ENCODE measurements at regions not wholly inside any gene's neighbourhood (a gene's known extent, or its start where the extent isn't known, plus 50 kb on each side); places are given as distances from the start of the nearest gene placed in this dataset.
A peak's percentile ranks its signal among the peaks of the same experiment; 100 is the strongest.

- Histone ChIP-seq H3K4me3 (no peak overlapping the region), H3K36me3 (ENCODE audit: low read depth) (no peaks in the 10 kb centered on the region), H3K9me3 (no peaks in the 10 kb centered on the region), H3K4me1 (ENCODE audit: low read depth) (peaks cover 3% of the 10 kb centered on the region)
- DNase-seq, result no peak
- intact Hi-C loops (cut with DNase I, micrococcal nuclease), result no loop called here
- ATAC-seq, result no peak
- TF ChIP-seq, protein P1, sequence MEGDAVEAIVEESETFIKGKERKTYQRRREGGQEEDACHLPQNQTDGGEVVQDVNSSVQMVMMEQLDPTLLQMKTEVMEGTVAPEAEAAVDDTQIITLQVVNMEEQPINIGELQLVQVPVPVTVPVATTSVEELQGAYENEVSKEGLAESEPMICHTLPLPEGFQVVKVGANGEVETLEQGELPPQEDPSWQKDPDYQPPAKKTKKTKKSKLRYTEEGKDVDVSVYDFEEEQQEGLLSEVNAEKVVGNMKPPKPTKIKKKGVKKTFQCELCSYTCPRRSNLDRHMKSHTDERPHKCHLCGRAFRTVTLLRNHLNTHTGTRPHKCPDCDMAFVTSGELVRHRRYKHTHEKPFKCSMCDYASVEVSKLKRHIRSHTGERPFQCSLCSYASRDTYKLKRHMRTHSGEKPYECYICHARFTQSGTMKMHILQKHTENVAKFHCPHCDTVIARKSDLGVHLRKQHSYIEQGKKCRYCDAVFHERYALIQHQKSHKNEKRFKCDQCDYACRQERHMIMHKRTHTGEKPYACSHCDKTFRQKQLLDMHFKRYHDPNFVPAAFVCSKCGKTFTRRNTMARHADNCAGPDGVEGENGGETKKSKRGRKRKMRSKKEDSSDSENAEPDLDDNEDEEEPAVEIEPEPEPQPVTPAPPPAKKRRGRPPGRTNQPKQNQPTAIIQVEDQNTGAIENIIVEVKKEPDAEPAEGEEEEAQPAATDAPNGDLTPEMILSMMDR (IDR thresholded peaks at IDR 0.05), result no peak
Observed at GRCh38 chr21:20260124-20260523, 738.1 kb upstream of the NCAM2 start.

- no peak for ATAC-seq
- intact Hi-C loops (cut with DNase I, micrococcal nuclease), result no loop called here
- peaks cover 3% of the 10 kb centered on the region for H3K4me1 ChIP-seq (ENCODE audit: low read depth)
- no peak overlapping the region for H3K4me3 ChIP-seq
- H3K36me3 ChIP-seq (ENCODE audit: low read depth), result no peaks in the 10 kb centered on the region
- TF ChIP-seq, protein P1 (IDR thresholded peaks at IDR 0.05), result no peak
- DNase-seq, result no peak
- H3K9me3 ChIP-seq, result no peaks in the 10 kb centered on the region
Observed at GRCh38 chr21:20261364-20261763, 736.8 kb upstream of the NCAM2 start.

GRCh38 chr21:20265707-20266440 is 732.3 kb upstream of the NCAM2 start:
- TF ChIP-seq, protein P1 (IDR thresholded peaks at IDR 0.05), result no peak
- Histone ChIP-seq H3K9me3 (no peaks in the 10 kb centered on the region), H3K4me1 (ENCODE audit: low read depth) (no peaks in the 10 kb centered on the region), H3K36me3 (ENCODE audit: low read depth) (no peaks in the 10 kb centered on the region), H3K4me3 (no peak overlapping the region)
- intact Hi-C loops (cut with DNase I, micrococcal nuclease), result no loop called here
- peak; percentile 43 for ATAC-seq
- no peak for DNase-seq

DNA sequence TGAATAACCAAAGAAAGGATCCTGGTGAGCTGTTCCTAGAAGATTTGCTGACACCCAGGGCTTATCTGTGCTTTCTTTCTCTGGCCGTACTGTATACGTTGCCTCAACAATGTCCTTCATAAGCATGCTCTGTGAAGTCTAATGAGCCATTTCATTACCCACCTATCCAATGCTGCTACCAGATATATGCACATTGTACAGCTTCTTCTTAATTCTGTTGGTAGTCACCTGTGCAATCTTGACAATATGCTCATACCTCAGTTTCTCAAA is 731.8 kb upstream of the NCAM2 start:
- Histone ChIP-seq H3K4me3 (no peak overlapping the region), H3K36me3 (ENCODE audit: low read depth) (no peaks in the 10 kb centered on the region), H3K4me1 (ENCODE audit: low read depth) (no peaks in the 10 kb centered on the region), H3K9me3 (no peaks in the 10 kb centered on the region)
- ATAC-seq (peak; percentile 21), DNase-seq (no peak)
- intact Hi-C loops (cut with DNase I, micrococcal nuclease), result no loop called here
- TF ChIP-seq, protein P1 (IDR thresholded peaks at IDR 0.05), result no peak

DNA sequence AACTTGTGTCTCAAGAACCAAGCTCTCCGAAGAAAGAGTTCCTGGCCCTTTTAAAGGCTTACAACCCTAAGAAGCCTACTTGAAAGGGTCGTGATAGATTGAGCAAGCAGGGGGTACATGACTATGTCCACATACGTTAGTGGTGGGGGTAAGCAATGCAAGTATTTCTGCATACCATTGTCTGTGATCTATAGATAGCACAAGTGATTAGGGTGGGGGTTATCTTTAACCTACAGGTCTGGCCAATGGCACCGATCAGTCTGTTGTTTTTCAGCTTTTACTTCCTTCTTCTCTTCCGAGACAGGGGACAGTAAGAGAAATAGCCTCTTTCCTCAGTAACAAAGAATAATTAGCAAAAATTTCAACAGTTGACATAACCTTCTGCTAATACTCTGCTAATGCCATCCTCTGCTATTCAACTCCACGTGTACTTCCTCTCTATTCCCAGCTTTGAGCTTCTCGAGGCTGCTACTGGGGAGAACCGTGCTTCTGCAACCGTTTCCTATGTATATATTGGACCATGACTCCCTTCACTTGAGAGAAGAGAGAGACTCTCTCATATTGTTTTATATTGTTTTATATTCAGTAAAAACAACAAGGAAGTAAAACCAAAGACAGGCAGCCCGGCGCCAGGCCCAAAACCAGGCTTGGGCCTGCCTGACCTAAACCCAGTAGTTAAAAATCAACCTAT is 727.7 kb upstream of the NCAM2 start:
- ATAC-seq (no peak), DNase-seq (peak in 2 of 3 donors; percentile 40 to 55)
- H3K4me1 ChIP-seq (ENCODE audit: low read depth), result no peaks in the 10 kb centered on the region
- intact Hi-C loops (cut with DNase I, micrococcal nuclease), result no loop called here
- TF ChIP-seq, protein P1 (IDR thresholded peaks at IDR 0.05), result no peak
- H3K36me3 ChIP-seq (ENCODE audit: low read depth), result no peaks in the 10 kb centered on the region
- H3K9me3 ChIP-seq, result no peaks in the 10 kb centered on the region
- no peak overlapping the region for H3K4me3 ChIP-seq
